HEK293T (cell line): ENCODE measurements at regions not wholly inside any gene's neighbourhood (a gene's known extent, or its start where the extent isn't known, plus 50 kb on each side); places are given as distances from the start of the nearest gene placed in this dataset.

ENCODE experiments used
- ARNT ChIP-seq: fragments of 450-650 bp; IDR thresholded peaks from 2 replicates; pipeline ENCODE4 v1.6.1; 2017; ENCODE audit warnings: mild to moderate bottlenecking
- BHLHE40 ChIP-seq: fragments of 450-650 bp; IDR thresholded peaks from 2 replicates; pipeline ENCODE4 v1.6.1; 2016; ENCODE audit warnings: mild to moderate bottlenecking, moderate library complexity, borderline replicate concordance
- CTBP1 ChIP-seq: fragments of 450-650 bp; IDR thresholded peaks from 2 replicates; pipeline ENCODE4 v1.6.1; 2016; ENCODE audit warnings: borderline replicate concordance
- ELF4 ChIP-seq: fragments of 450-650 bp; IDR thresholded peaks from 2 replicates; pipeline ENCODE4 v1.6.1; 2017; ENCODE audit warnings: antibody characterized with exemption
- FOXK2 ChIP-seq: fragments of 450-650 bp; IDR thresholded peaks from 2 replicates; pipeline ENCODE4 v1.6.1; 2016; ENCODE audit warnings: mild to moderate bottlenecking
- FOXM1 ChIP-seq: fragments of 450-650 bp; IDR thresholded peaks from 2 replicates; pipeline ENCODE4 v1.6.1; 2017; ENCODE audit warnings: mild to moderate bottlenecking, borderline replicate concordance
- HDGF ChIP-seq: fragments of 450-650 bp; IDR thresholded peaks from 2 replicates; pipeline ENCODE4 v1.6.1; 2017; ENCODE audit warnings: antibody characterized with exemption, borderline replicate concordance
- SP1 ChIP-seq: fragments of 450-650 bp; IDR thresholded peaks from 2 replicates; pipeline ENCODE4 v1.6.1; 2017
- SUZ12 ChIP-seq: fragments of 450-650 bp; IDR thresholded peaks from 2 replicates; pipeline ENCODE4 v1.6.1; 2016; ENCODE audit warnings: mild to moderate bottlenecking
- TARDBP ChIP-seq: fragments of 450-650 bp; IDR thresholded peaks from 2 replicates; pipeline ENCODE4 v1.6.1; 2016
- ZNF384 ChIP-seq: fragments of 450-650 bp; IDR thresholded peaks from 2 replicates; pipeline ENCODE4 v1.6.1; 2016
- TF ChIP-seq, protein P1 (sequence below): fragments of 450-650 bp; IDR thresholded peaks from 2 replicates; pipeline ENCODE4 v1.6.1; 2016

DNA sequence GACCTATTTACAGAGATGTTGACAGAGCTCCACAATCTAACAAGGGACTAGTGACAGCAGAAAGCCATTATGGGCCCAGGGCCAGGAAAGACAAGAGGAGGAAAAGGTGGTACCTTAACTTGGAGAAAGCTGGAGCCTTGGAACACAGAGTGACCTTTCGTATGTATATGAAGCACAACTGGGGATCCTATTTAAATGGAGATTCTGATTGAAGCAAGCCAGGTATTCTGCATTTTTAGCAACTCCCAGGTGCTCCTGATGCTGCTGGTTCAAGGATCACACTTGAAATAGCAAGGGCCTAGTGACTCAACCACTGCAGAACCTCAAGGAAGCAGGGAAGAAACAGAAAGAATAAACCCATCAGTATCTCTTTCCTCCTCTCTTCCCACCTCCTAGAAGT lies 99.4 kb downstream of the TMEM47 start:
- TF ChIP-seq FOXM1 (no peak), BHLHE40 (no peak), SUZ12 (no peak), CTBP1 (no peak), TARDBP (no peak), HDGF (no peak), SP1 (no peak), ARNT (no peak), ELF4 (no peak), ZNF384 (no peak), FOXK2 (no peak)
- TF ChIP-seq, protein P1, sequence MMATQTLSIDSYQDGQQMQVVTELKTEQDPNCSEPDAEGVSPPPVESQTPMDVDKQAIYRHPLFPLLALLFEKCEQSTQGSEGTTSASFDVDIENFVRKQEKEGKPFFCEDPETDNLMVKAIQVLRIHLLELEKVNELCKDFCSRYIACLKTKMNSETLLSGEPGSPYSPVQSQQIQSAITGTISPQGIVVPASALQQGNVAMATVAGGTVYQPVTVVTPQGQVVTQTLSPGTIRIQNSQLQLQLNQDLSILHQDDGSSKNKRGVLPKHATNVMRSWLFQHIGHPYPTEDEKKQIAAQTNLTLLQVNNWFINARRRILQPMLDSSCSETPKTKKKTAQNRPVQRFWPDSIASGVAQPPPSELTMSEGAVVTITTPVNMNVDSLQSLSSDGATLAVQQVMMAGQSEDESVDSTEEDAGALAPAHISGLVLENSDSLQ, result no peak
